Neural progenitor cell (in vitro differentiated cells): ENCODE measurements at regions not wholly inside any gene's neighbourhood (a gene's known extent, or its start where the extent isn't known, plus 50 kb on each side); places are given as distances from the start of the nearest gene placed in this dataset.
"Not testable (repeated sequence)": the region's sequence is repeated elsewhere in the genome, so short reads cannot be mapped to it uniquely, and the experiment has no call there.

ENCODE experiments used
- DNase-seq: peaks from one replicate; pipeline ENCODE4 v3.0.0-alpha.2; 2016; ENCODE audit warnings: low spot score
- H2AFZ ChIP-seq: fragments of 200-600 bp; sonication (generic); replicated peaks from 2 replicates; pipeline ENCODE4 v1.6.1; 2016; ENCODE audit warnings: antibody characterized with exemption
- H3F3A ChIP-seq: fragments of 200-600 bp; sonication (generic); 2 replicates; pipeline ENCODE4 v1.6.1; 2016; ENCODE audit warnings: antibody characterized with exemption, low read depth
- H3K27ac ChIP-seq: fragments of 200-600 bp; sonication (generic); 2 replicates; pipeline ENCODE4 v1.5.1; 2016; ENCODE audit warnings: mild to moderate bottlenecking
- H3K27me3 ChIP-seq: fragments of 200-600 bp; sonication (generic); 2 replicates; pipeline ENCODE4 v1.6.1; 2016; ENCODE audit warnings: mild to moderate bottlenecking, moderate library complexity
- H3K36me3 ChIP-seq: fragments of 200-600 bp; sonication (generic); 2 replicates; pipeline ENCODE4 v1.5.1; 2016
- H3K4me1 ChIP-seq: fragments of 200-600 bp; sonication (generic); 2 replicates; pipeline ENCODE4 v1.6.1; 2016; ENCODE audit warnings: mixed run types
- H3K4me2 ChIP-seq: fragments of 200-600 bp; sonication (generic); 2 replicates; pipeline ENCODE4 v1.6.1; 2016
- H3K4me3 ChIP-seq: fragments of 200-600 bp; sonication (generic); 2 replicates; pipeline ENCODE4 v1.5.1; 2016
- H3K79me2 ChIP-seq: fragments of 200-600 bp; sonication (generic); 2 replicates; pipeline ENCODE4 v1.6.1; 2016; ENCODE audit warnings: low read depth
- H3K9ac ChIP-seq: fragments of 200-600 bp; sonication (generic); 2 replicates; pipeline ENCODE4 v1.6.1; 2016
- H3K9me3 ChIP-seq: fragments of 200-600 bp; sonication (generic); 2 replicates; pipeline ENCODE4 v1.5.1; 2016; ENCODE audit warnings: low read depth
- H4K20me1 ChIP-seq: fragments of 200-600 bp; sonication (generic); 2 replicates; pipeline ENCODE4 v1.6.1; 2016; ENCODE audit warnings: low read depth
- H3K27ac Mint-ChIP-seq: 3 replicates; pipeline ENCODE4 v1.8.0; 2021; ENCODE audit warnings: mixed read lengths
- H3K27me3 Mint-ChIP-seq: 2 replicates; pipeline ENCODE4 v1.8.0; 2022; ENCODE audit warnings: low read depth, mild to moderate bottlenecking, inconsistent platforms, moderate library complexity, mixed read lengths; ENCODE audit not compliant: insufficient read depth
- H3K36me3 Mint-ChIP-seq: 3 replicates; pipeline ENCODE4 v1.8.0; 2021; ENCODE audit warnings: mixed read lengths
- H3K4me1 Mint-ChIP-seq: 3 replicates; pipeline ENCODE4 v1.8.0; 2021; ENCODE audit warnings: mixed read lengths
- H3K4me3 Mint-ChIP-seq: 3 replicates; pipeline ENCODE4 v1.8.0; 2021; ENCODE audit warnings: mild to moderate bottlenecking, moderate library complexity, mixed read lengths
- H3K9me3 Mint-ChIP-seq: 3 replicates; pipeline ENCODE4 v1.8.0; 2020; ENCODE audit warnings: mixed read lengths
- CTCF ChIP-seq: fragments of 200-600 bp; sonication (generic); IDR thresholded peaks from 2 replicates; pipeline ENCODE4 v1.5.1; 2017; ENCODE audit warnings: antibody characterized with exemption, mild to moderate bottlenecking
- EZH2 ChIP-seq: fragments of 200-600 bp; sonication (generic); IDR thresholded peaks from 2 replicates; pipeline ENCODE4 v1.6.1; 2017; ENCODE audit warnings: antibody characterized with exemption, mild to moderate bottlenecking, moderate library complexity
- EZH2phosphoT487 ChIP-seq: fragments of 200-600 bp; sonication (generic); IDR thresholded peaks from 2 replicates; pipeline ENCODE4 v1.6.1; 2017; ENCODE audit warnings: antibody characterized with exemption

- H3K4me3 ChIP-seq = no peak overlapping the region
- no peaks in the 10 kb centered on the region for H3K27me3 ChIP-seq
- no peaks in the 10 kb centered on the region for H3K36me3 ChIP-seq
- H3K27ac ChIP-seq = no peak overlapping the region
- TF ChIP-seq EZH2phosphoT487 (no peak), EZH2 (no peak), CTCF (no peak)
- DNase-seq = no peak
- Mint-ChIP-seq H3K9me3 (peaks cover 5% of the 10 kb centered on the region), H3K36me3 (no peaks in the 10 kb centered on the region), H3K4me1 (peaks cover 5% of the 10 kb centered on the region), H3K4me3 (no peak overlapping the region), H3K27ac (no peak overlapping the region), H3K27me3 (peaks cover 4% of the 10 kb centered on the region)
- H2AFZ ChIP-seq = no peak overlapping the region
- no peaks in the 10 kb centered on the region for H3F3A ChIP-seq
- no peaks in the 10 kb centered on the region for H3K4me1 ChIP-seq
- H3K9ac ChIP-seq = no peak overlapping the region
- no peaks in the 10 kb centered on the region for H3K9me3 ChIP-seq
- no peaks in the 10 kb centered on the region for H4K20me1 ChIP-seq
- no peaks in the 10 kb centered on the region for H3K79me2 ChIP-seq
- H3K4me2 ChIP-seq = no peak overlapping the region
These were observed 681.2 kb upstream of the NRP1 start for GRCh38 chr10:34015700-34016099.

GRCh38 chr10:34013235-34013634 is 678.8 kb upstream of the NRP1 start:
- DNase-seq = no peak
- no peak overlapping the region for H3K27ac ChIP-seq
- no peaks in the 10 kb centered on the region for H3K79me2 ChIP-seq
- H3K9ac ChIP-seq = no peak overlapping the region
- H3K27me3 ChIP-seq = no peaks in the 10 kb centered on the region
- TF ChIP-seq CTCF (no peak), EZH2 (no peak), EZH2phosphoT487 (no peak)
- no peaks in the 10 kb centered on the region for H3K4me1 ChIP-seq
- Mint-ChIP-seq H3K36me3 (no peaks in the 10 kb centered on the region), H3K27me3 (peaks cover 4% of the 10 kb centered on the region), H3K4me1 (no peaks in the 10 kb centered on the region), H3K4me3 (no peak overlapping the region), H3K9me3 (peaks cover 5% of the 10 kb centered on the region), H3K27ac (no peak overlapping the region)
- no peak overlapping the region for H2AFZ ChIP-seq
- no peaks in the 10 kb centered on the region for H3K36me3 ChIP-seq
- H3K4me3 ChIP-seq = no peak overlapping the region
- no peak overlapping the region for H3K4me2 ChIP-seq
- H3K9me3 ChIP-seq = no peaks in the 10 kb centered on the region
- H4K20me1 ChIP-seq = no peaks in the 10 kb centered on the region
- no peaks in the 10 kb centered on the region for H3F3A ChIP-seq

GRCh38 chr10:34010891-34011290 is 676.4 kb upstream of the NRP1 start:
- no peaks in the 10 kb centered on the region for H3K36me3 ChIP-seq
- no peak overlapping the region for H2AFZ ChIP-seq
- Mint-ChIP-seq H3K4me3 (no peak overlapping the region), H3K4me1 (peaks cover 4% of the 10 kb centered on the region), H3K27ac (no peak overlapping the region), H3K27me3 (peaks cover 4% of the 10 kb centered on the region), H3K36me3 (no peaks in the 10 kb centered on the region), H3K9me3 (peaks cover 5% of the 10 kb centered on the region)
- H3K27me3 ChIP-seq = no peaks in the 10 kb centered on the region
- no peak overlapping the region for H3K4me2 ChIP-seq
- no peaks in the 10 kb centered on the region for H3K79me2 ChIP-seq
- no peak overlapping the region for H3K9ac ChIP-seq
- H3F3A ChIP-seq = no peaks in the 10 kb centered on the region
- no peak for DNase-seq
- H3K9me3 ChIP-seq = no peaks in the 10 kb centered on the region
- H3K4me1 ChIP-seq = no peaks in the 10 kb centered on the region
- H3K27ac ChIP-seq = no peak overlapping the region
- H3K4me3 ChIP-seq = no peak overlapping the region
- TF ChIP-seq CTCF (no peak), EZH2 (no peak), EZH2phosphoT487 (no peak)
- no peaks in the 10 kb centered on the region for H4K20me1 ChIP-seq

- not testable (repeated sequence) for H3K27ac ChIP-seq, H3K27me3 ChIP-seq, H3F3A ChIP-seq, H3K9me3 ChIP-seq, H3K4me2 ChIP-seq, H3K79me2 ChIP-seq, DNase-seq, H3K36me3 Mint-ChIP-seq, H3K27me3 Mint-ChIP-seq, H3K4me1 ChIP-seq, H2AFZ ChIP-seq, H3K9ac ChIP-seq, H3K4me1 Mint-ChIP-seq, H3K27ac Mint-ChIP-seq, H3K36me3 ChIP-seq, H3K9me3 Mint-ChIP-seq, H3K4me3 ChIP-seq, H4K20me1 ChIP-seq, H3K4me3 Mint-ChIP-seq
These were observed 675.8 kb upstream of the NRP1 start for GRCh38 chr10:34010228-34010627.
